ENCODE measurements at regions not wholly inside any gene's neighbourhood (a gene's known extent, or its start where the extent isn't known, plus 50 kb on each side); places are given as distances from the start of the nearest gene placed in this dataset.

DNA sequence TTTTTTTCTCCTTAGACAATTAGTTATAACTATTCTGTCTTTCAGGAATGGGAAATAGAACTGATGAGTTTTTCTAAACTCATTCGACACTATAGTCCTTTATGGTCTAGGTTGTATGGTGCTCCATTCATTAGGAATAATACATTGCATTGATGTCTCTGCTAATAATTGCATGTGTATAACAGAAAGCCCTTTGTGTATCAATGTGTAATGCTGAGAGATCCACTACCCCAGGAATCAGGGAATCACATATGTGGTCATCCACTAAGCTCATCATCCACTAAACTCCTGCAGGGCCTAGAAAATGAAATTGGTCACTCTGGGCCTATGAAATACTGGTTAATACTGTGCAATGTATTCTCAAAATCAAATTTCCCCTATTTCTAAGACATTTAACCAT lies 242.0 kb upstream of the CDH18 start:
- CTCF ChIA-PET: no interaction called here

DNA sequence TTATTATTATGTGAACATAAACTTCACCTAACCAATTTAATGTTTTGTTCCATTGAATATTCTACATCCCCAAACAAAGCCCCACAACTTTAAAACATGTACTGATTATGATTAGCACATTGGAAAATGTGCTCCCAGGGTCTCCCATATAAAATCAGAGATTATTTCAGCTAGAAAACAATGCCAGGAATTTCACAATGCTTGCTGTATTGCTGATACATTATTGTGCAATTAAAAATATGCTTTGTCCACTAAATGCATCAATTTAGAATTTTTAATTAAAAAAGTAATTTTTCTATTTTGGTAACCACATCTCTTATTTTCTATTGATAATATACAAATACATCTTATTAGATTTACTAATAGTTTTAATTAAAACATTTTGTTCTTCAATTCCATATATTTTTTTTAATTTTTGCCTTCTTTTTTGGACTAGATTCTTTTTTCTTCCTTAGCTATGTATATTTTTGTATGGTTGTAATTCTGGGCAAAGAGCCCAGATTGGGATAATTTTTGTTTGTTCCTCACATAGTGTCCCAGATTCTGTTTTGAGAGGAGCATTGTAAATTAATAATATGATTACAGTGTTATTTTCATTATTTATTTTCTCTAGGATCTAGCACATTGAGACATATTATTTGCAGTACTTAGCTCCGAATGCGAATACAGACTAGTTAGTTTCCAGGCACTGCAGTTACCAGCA lies 241.5 kb upstream of the CDH18 start:
- H3K27me3 ChIP-seq (ENCODE audit: insufficient read depth, low read depth): no peaks in the 10 kb centered on the region
- H3K9me3 ChIP-seq (ENCODE audit: insufficient read depth, low read depth): no peaks in the 10 kb centered on the region
- no peak overlapping the region for H2AFZ ChIP-seq
- no peaks in the 10 kb centered on the region for H4K20me1 ChIP-seq (ENCODE audit: insufficient read depth)
- DNase-seq: no peak
- intact Hi-C loops (cut with micrococcal nuclease; ENCODE audit: unreplicated experiment): no loop called here
- no TSS peak for BruUV-seq (replicated peaks)
- POLR2A ChIA-PET (ENCODE audit: unreplicated experiment): no interaction called here
- H3K27ac ChIP-seq: no peak overlapping the region
- CTCF ChIA-PET: no interaction called here
- no peaks in the 10 kb centered on the region; the same call in 1 of the 2 replicates for H3K9me2 ChIP-seq (ENCODE audit: insufficient read depth)
- no peak for TF ChIP-seq EZH2 (IDR thresholded peaks at IDR 0.05; ENCODE audit: low read depth)
- TF ChIP-seq, protein P1, sequence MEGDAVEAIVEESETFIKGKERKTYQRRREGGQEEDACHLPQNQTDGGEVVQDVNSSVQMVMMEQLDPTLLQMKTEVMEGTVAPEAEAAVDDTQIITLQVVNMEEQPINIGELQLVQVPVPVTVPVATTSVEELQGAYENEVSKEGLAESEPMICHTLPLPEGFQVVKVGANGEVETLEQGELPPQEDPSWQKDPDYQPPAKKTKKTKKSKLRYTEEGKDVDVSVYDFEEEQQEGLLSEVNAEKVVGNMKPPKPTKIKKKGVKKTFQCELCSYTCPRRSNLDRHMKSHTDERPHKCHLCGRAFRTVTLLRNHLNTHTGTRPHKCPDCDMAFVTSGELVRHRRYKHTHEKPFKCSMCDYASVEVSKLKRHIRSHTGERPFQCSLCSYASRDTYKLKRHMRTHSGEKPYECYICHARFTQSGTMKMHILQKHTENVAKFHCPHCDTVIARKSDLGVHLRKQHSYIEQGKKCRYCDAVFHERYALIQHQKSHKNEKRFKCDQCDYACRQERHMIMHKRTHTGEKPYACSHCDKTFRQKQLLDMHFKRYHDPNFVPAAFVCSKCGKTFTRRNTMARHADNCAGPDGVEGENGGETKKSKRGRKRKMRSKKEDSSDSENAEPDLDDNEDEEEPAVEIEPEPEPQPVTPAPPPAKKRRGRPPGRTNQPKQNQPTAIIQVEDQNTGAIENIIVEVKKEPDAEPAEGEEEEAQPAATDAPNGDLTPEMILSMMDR (conservative IDR thresholded peaks at IDR 0.05): no peak
- H3K79me2 ChIP-seq (ENCODE audit: low read depth): no peaks in the 10 kb centered on the region
- no peak overlapping the region for H3K4me2 ChIP-seq
- H3K4me1 ChIP-seq (replicated peaks; ENCODE audit: insufficient read depth): no peaks in the 10 kb centered on the region
- H3K4me3 ChIP-seq: no peak overlapping the region
- H3F3A ChIP-seq (ENCODE audit: insufficient read depth, low read depth): no peaks in the 10 kb centered on the region
- H3K36me3 ChIP-seq (ENCODE audit: low read depth): no peaks in the 10 kb centered on the region

More for the DNA sequence above, 242.0 kb upstream of the CDH18 start:
- Histone ChIP-seq H4K20me1 (ENCODE audit: insufficient read depth) (no peaks in the 10 kb centered on the region), H3K36me3 (ENCODE audit: low read depth) (no peaks in the 10 kb centered on the region), H3K79me2 (ENCODE audit: low read depth) (no peaks in the 10 kb centered on the region), H3K4me1 (replicated peaks; ENCODE audit: insufficient read depth) (no peaks in the 10 kb centered on the region), H2AFZ (no peak overlapping the region), H3K27ac (no peak overlapping the region), H3K9me3 (ENCODE audit: insufficient read depth, low read depth) (no peaks in the 10 kb centered on the region), H3K4me3 (no peak overlapping the region), H3K9me2 (ENCODE audit: insufficient read depth) (no peaks in the 10 kb centered on the region; the same call in 1 of the 2 replicates), H3K27me3 (ENCODE audit: insufficient read depth, low read depth) (no peaks in the 10 kb centered on the region), H3F3A (ENCODE audit: insufficient read depth, low read depth) (no peaks in the 10 kb centered on the region), H3K4me2 (no peak overlapping the region)
- intact Hi-C loops (cut with micrococcal nuclease; ENCODE audit: unreplicated experiment): no loop called here
- BruUV-seq (replicated peaks): no TSS peak
- TF ChIP-seq, protein P1 (conservative IDR thresholded peaks at IDR 0.05): no peak
- no peak for DNase-seq
- POLR2A ChIA-PET (ENCODE audit: unreplicated experiment): no interaction called here

DNA sequence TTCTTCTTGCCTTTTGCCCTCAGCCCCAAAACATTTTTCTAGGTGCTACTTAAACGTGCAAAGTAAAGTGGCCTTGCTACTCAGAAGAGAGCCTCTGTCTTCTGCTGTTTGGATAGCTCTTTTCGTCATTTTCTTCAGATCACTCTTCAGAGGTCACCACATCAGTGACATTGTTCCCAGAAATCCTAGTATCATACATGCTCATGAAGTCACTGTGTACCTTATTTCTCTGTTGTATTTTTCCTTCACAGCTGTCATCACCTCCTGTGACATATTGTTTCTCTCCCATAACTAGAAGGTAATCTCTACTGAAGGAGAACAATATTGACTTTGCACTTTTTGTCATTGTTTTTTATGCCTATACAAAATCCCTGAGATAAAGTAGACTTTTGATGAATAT lies 237.0 kb upstream of the CDH18 start:
- Histone ChIP-seq H2AFZ (no peak overlapping the region), H3K9me3 (ENCODE audit: insufficient read depth, low read depth) (no peaks in the 10 kb centered on the region), H3K4me1 (replicated peaks; ENCODE audit: insufficient read depth) (0 out of 2 replicates have a peak, but pooled peaks cover 5% of the 10 kb centered on the region), H3F3A (ENCODE audit: insufficient read depth, low read depth) (no peaks in the 10 kb centered on the region), H3K27ac (no peak overlapping the region), H3K4me3 (no peak overlapping the region), H3K9me2 (ENCODE audit: insufficient read depth) (no peaks in the 10 kb centered on the region), H3K36me3 (ENCODE audit: low read depth) (no peaks in the 10 kb centered on the region), H3K79me2 (ENCODE audit: low read depth) (no peaks in the 10 kb centered on the region), H4K20me1 (ENCODE audit: insufficient read depth) (no peaks in the 10 kb centered on the region), H3K27me3 (ENCODE audit: insufficient read depth, low read depth) (no peaks in the 10 kb centered on the region), H3K4me2 (no peak overlapping the region)
- no peak for TF ChIP-seq EZH2 (IDR thresholded peaks at IDR 0.05; ENCODE audit: low read depth)
- TF ChIP-seq, protein P1 (conservative IDR thresholded peaks at IDR 0.05): no peak
- ChIA-PET POLR2A (ENCODE audit: unreplicated experiment) (no interaction called here), CTCF (no interaction called here)
- intact Hi-C loops (cut with micrococcal nuclease; ENCODE audit: unreplicated experiment): no loop called here
- no TSS peak for BruUV-seq (replicated peaks)
- no peak for DNase-seq

Measured in PC-9 (cell line).